ENCODE measurements at regions not wholly inside any gene's neighbourhood (a gene's known extent, or its start where the extent isn't known, plus 50 kb on each side); places are given as distances from the start of the nearest gene placed in this dataset.

DNA sequence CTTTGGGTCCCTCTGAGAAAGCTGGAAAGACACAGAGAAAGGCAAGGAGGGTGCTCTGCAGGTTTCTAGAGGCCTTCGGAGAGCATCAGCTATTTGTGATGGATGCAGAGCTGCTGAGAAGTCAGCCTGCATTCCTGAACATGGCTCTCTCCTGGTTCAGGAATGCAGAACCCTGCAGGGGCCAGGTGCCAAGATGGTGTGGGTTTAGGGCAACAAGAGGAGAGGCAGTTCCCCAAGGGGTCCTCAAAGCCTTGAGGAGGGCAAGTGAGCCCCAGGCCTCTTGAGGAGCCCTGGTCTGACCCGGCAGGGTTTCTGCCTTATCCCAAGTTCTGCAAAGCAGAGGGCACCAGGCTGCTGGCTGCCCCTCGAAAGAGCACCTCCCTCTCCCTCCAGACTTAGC, 93.3 kb downstream of the HS1BP3 start:
- no peaks in the 10 kb centered on the region for H4K20me1 ChIP-seq (ENCODE audit: insufficient read depth, low read length)
- H3K4me1 ChIP-seq (ENCODE audit: control insufficient read depth in 1 of 2, insufficient read depth in 2 of 2, low read length in 2 of 2), result no peaks in the 10 kb centered on the region
- no peak overlapping the region for H3K4me3 ChIP-seq (replicated peaks in 1 of 3; ENCODE audit: low read depth in 2 of 3, low read length in 3 of 3)
- H3K36me3 Mint-ChIP-seq, result no peaks in the 10 kb centered on the region
- intact Hi-C loops (cut with micrococcal nuclease), result no loop called here
- H3K4me1 Mint-ChIP-seq, result no peaks in the 10 kb centered on the region
- no peak overlapping the region for H2AFZ ChIP-seq (ENCODE audit: insufficient read depth, low read depth, low read length, poor library complexity, severe bottlenecking)
- no peak for DNase-seq
- H3K36me3 ChIP-seq (replicated peaks in 1 of 2; ENCODE audit: control insufficient read depth in 1 of 2, insufficient read depth in 2 of 2, low read length in 2 of 2), result no peaks in the 10 kb centered on the region
- peaks cover 7 to 8% (median 8%) of the 10 kb centered on the region in 3 donors for H3K27me3 Mint-ChIP-seq (ENCODE audit: low read depth in 3 of 3)
- 100% methylated on average over 2 of the region's 3 CpGs for WGBS (ENCODE audit: insufficient coverage)
- TF ChIP-seq, protein P1, sequence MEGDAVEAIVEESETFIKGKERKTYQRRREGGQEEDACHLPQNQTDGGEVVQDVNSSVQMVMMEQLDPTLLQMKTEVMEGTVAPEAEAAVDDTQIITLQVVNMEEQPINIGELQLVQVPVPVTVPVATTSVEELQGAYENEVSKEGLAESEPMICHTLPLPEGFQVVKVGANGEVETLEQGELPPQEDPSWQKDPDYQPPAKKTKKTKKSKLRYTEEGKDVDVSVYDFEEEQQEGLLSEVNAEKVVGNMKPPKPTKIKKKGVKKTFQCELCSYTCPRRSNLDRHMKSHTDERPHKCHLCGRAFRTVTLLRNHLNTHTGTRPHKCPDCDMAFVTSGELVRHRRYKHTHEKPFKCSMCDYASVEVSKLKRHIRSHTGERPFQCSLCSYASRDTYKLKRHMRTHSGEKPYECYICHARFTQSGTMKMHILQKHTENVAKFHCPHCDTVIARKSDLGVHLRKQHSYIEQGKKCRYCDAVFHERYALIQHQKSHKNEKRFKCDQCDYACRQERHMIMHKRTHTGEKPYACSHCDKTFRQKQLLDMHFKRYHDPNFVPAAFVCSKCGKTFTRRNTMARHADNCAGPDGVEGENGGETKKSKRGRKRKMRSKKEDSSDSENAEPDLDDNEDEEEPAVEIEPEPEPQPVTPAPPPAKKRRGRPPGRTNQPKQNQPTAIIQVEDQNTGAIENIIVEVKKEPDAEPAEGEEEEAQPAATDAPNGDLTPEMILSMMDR (IDR thresholded peaks at IDR 0.05), result no peak
- no peak overlapping the region for H3K27ac ChIP-seq (ENCODE audit: low read depth in 1 of 2, low read length in 2 of 2)
- no peak overlapping the region for H3K4me3 Mint-ChIP-seq
- H3K27ac Mint-ChIP-seq, result no peak overlapping the region
- no peak overlapping the region for H3K9ac ChIP-seq (ENCODE audit: insufficient read depth, low read length, poor library complexity, severe bottlenecking)
- H3K9me3 ChIP-seq (replicated peaks in 1 of 2; ENCODE audit: control insufficient read depth in 1 of 2, insufficient read depth in 1 of 2, low read length in 2 of 2), result no peaks in the 10 kb centered on the region
- no peak overlapping the region for H3K4me2 ChIP-seq (replicated peaks; ENCODE audit: extremely low read depth, low read length, poor library complexity, severe bottlenecking)
- H3K79me2 ChIP-seq (ENCODE audit: insufficient read depth, low read length), result no peaks in the 10 kb centered on the region
- H3K27me3 ChIP-seq (ENCODE audit: control insufficient read depth in 2 of 2, insufficient read depth in 2 of 2, low read length in 2 of 2), result no peaks in the 10 kb centered on the region
- peaks cover 0 to 2% (median 0%) of the 10 kb centered on the region in 7 donors for H3K9me3 Mint-ChIP-seq

DNA sequence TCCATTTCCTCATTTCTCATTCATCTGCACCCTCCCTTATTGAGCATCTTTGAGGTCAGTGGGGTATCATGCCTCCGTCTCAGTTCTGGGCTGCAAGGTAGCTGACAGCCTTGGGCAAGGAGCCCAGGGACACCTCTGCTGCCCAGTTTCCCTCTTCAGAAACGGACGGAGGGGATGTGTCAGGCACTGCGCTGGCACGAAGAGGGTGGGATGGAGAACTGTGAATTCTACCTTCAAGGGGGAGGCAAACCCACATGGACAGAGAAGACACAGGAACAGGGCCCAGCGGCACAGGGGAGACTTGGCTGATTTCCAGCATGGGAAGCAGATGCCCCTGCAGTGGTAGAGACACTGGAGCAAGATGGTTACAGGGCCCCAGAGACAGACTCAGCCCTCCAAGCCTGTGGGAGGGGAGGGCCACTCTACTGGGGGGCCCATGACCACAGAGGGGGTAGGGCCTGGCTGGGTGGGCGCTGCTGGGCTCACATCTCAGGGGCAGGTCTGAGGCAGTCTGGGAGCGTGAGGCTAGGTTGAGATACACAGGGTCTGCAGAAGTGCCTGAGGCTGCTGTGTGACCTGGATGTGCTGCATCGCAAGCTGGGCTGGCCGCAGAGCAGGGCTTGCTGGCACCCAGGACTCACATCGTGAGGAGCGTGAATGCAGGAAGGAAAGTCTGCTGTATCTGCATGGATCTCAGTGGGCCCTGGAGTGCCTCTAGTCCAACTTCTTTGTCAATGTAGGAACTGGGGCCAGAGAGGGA, 92.3 kb downstream of the HS1BP3 start:
- H3K36me3 Mint-ChIP-seq, result no peaks in the 10 kb centered on the region

More for the DNA sequence above, 92.3 kb downstream of the HS1BP3 start:
- TF ChIP-seq, protein P1 (IDR thresholded peaks at IDR 0.05), result no peak
- Mint-ChIP-seq H3K4me3 (no peak overlapping the region), H3K4me1 (no peaks in the 10 kb centered on the region), H3K27ac (no peak overlapping the region), H3K9me3 (peaks cover 0 to 2% (median 0%) of the 10 kb centered on the region in 7 donors), H3K27me3 (ENCODE audit: low read depth in 3 of 3) (peaks cover 7 to 8% (median 8%) of the 10 kb centered on the region in 3 donors)
- no peaks in the 10 kb centered on the region for H3K9me3 ChIP-seq (replicated peaks in 1 of 2; ENCODE audit: control insufficient read depth in 1 of 2, insufficient read depth in 1 of 2, low read length in 2 of 2)
- intact Hi-C loops (cut with micrococcal nuclease), result no loop called here
- no peaks in the 10 kb centered on the region for H4K20me1 ChIP-seq (ENCODE audit: insufficient read depth, low read length)
- no peaks in the 10 kb centered on the region for H3K36me3 ChIP-seq (replicated peaks in 1 of 2; ENCODE audit: control insufficient read depth in 1 of 2, insufficient read depth in 2 of 2, low read length in 2 of 2)
- H3K4me2 ChIP-seq (replicated peaks; ENCODE audit: extremely low read depth, low read length, poor library complexity, severe bottlenecking), result no peak overlapping the region
- DNase-seq, result no peak
- 95% methylated on average over 12 of the region's 12 CpGs for WGBS (ENCODE audit: insufficient coverage)
- H3K27me3 ChIP-seq (ENCODE audit: control insufficient read depth in 2 of 2, insufficient read depth in 2 of 2, low read length in 2 of 2), result no peaks in the 10 kb centered on the region
- H3K27ac ChIP-seq (ENCODE audit: low read depth in 1 of 2, low read length in 2 of 2), result no peak overlapping the region
- H2AFZ ChIP-seq (ENCODE audit: insufficient read depth, low read depth, low read length, poor library complexity, severe bottlenecking), result no peak overlapping the region
- H3K4me3 ChIP-seq (replicated peaks in 1 of 3; ENCODE audit: low read depth in 2 of 3, low read length in 3 of 3), result no peak overlapping the region
- no peaks in the 10 kb centered on the region for H3K79me2 ChIP-seq (ENCODE audit: insufficient read depth, low read length)
- H3K9ac ChIP-seq (ENCODE audit: insufficient read depth, low read length, poor library complexity, severe bottlenecking), result no peak overlapping the region
- no peaks in the 10 kb centered on the region for H3K4me1 ChIP-seq (ENCODE audit: control insufficient read depth in 1 of 2, insufficient read depth in 2 of 2, low read length in 2 of 2)
